Neural progenitor cell (in vitro differentiated cells): ENCODE measurements at regions not wholly inside any gene's neighbourhood (a gene's known extent, or its start where the extent isn't known, plus 50 kb on each side); places are given as distances from the start of the nearest gene placed in this dataset.

Experiments
- CTCF ChIP-seq: fragments of 200-600 bp; sonication (generic); IDR thresholded peaks from 2 replicates; pipeline ENCODE4 v1.5.1; 2017; ENCODE audit warnings: antibody characterized with exemption, mild to moderate bottlenecking
- EZH2 ChIP-seq: fragments of 200-600 bp; sonication (generic); IDR thresholded peaks from 2 replicates; pipeline ENCODE4 v1.6.1; 2017; ENCODE audit warnings: antibody characterized with exemption, mild to moderate bottlenecking, moderate library complexity
- EZH2phosphoT487 ChIP-seq: fragments of 200-600 bp; sonication (generic); IDR thresholded peaks from 2 replicates; pipeline ENCODE4 v1.6.1; 2017; ENCODE audit warnings: antibody characterized with exemption

DNA sequence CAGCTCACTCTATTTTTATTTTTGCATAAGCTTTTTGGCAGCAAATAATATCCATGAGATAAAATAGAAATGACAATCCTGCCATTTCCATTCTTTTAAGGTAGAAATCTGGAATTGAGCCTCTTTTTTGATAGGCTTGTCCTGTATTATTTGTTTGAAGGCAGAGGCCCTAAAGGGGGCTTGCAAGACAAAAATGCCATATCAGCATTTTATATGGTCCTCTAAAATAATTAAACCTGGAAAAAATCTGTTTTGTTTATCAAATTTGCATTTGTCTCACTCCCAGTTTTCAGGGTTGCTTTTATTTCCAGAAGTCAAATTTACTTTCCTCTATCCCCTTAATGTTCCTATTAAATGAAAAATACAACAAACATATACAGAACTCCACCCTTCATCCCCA, 134.9 kb upstream of the GAP43 start:
- TF ChIP-seq CTCF (no peak), EZH2 (no peak), EZH2phosphoT487 (no peak)
